Ascending aorta (tissue), 2 donors: ENCODE measurements at regions not wholly inside any gene's neighbourhood (a gene's known extent, or its start where the extent isn't known, plus 50 kb on each side); places are given as distances from the start of the nearest gene placed in this dataset.

Experiments
- DNase-seq, 2 donors: peaks; one replicate each; pipeline ENCODE4 v3.0.0-alpha.2; 2019; ENCODE audit warnings: low spot score in 2 of 2
- H3K27ac ChIP-seq, 2 donors: fragments of 200-600 bp; sonication (generic); one replicate each; pipeline ENCODE4 v1.5.1; 2016 to 2017; ENCODE audit warnings: mild to moderate bottlenecking in 1 of 2
- H3K27me3 ChIP-seq: fragments of 200-600 bp; sonication (generic); one replicate; pipeline ENCODE4 v1.5.1; 2017
- H3K36me3 ChIP-seq, 2 donors: fragments of 200-600 bp; sonication (generic); one replicate each; pipeline ENCODE4 v1.5.1; 2016
- H3K4me1 ChIP-seq, 2 donors: fragments of 200-600 bp; sonication (generic); one replicate each; pipeline ENCODE4 v1.5.1; 2016 to 2017; ENCODE audit warnings: mild to moderate bottlenecking in 1 of 2
- H3K4me3 ChIP-seq, 2 donors: fragments of 200-600 bp; sonication (generic); one replicate each; pipeline ENCODE4 v1.5.1; 2016 to 2017; ENCODE audit warnings: mild to moderate bottlenecking in 1 of 2
- H3K9me3 ChIP-seq, 2 donors: fragments of 200-600 bp; sonication (generic); one replicate each; pipeline ENCODE4 v1.5.1; 2016
- CTCF ChIP-seq, 3 experiments: fragments of 200-600 bp in 2 of 3; fragments of 450-650 bp in 1 of 3; sonication (generic) in 2 of 3; IDR thresholded peaks; one replicate each; pipeline ENCODE4 v1.5.1; 2016 to 2019; ENCODE audit warnings: antibody characterized with exemption in 3 of 3, mild to moderate bottlenecking in 1 of 3, moderate library complexity in 1 of 3
- intact Hi-C: fragments of 100-400 bp; cut with DNase I; formaldehyde crosslinking; loops from one replicate; pipeline ENCODE4 v1.15.1; 2023

- intact Hi-C loops: no loop called here
- Histone ChIP-seq H3K9me3 (no peaks in the 10 kb centered on the region), H3K36me3 (no peaks in the 10 kb centered on the region), H3K4me3 (no peak overlapping the region), H3K27me3 (no peaks in the 10 kb centered on the region), H3K27ac (no peak overlapping the region), H3K4me1 (no peaks in the 10 kb centered on the region)
- no peak for DNase-seq
- TF ChIP-seq CTCF (IDR thresholded peaks at IDR 0.05): no peak
Observed at GRCh38 chr4:128475597-128475996, 188.0 kb upstream of the PGRMC2 start.

GRCh38 chr4:128471576-128471975, 184.0 kb upstream of the PGRMC2 start:
- intact Hi-C loops: no loop called here
- Histone ChIP-seq H3K9me3 (no peaks in the 10 kb centered on the region), H3K4me1 (peaks cover 4 to 10% of the 10 kb centered on the region in 2 donors), H3K4me3 (no peak overlapping the region), H3K36me3 (no peaks in the 10 kb centered on the region), H3K27me3 (no peaks in the 10 kb centered on the region), H3K27ac (no peak overlapping the region)
- no peak for TF ChIP-seq CTCF (IDR thresholded peaks at IDR 0.05)
- no peak for DNase-seq

GRCh38 chr4:128470492-128471053, 183.0 kb upstream of the PGRMC2 start:
- no peaks in the 10 kb centered on the region for H3K36me3 ChIP-seq
- intact Hi-C loops: no loop called here

GRCh38 chr4:128468123-128468989, 180.7 kb upstream of the PGRMC2 start:
- no peak for TF ChIP-seq CTCF (IDR thresholded peaks at IDR 0.05)
- peak overlapping the region; percentile 64 to 72 for H3K27ac ChIP-seq
- no peaks in the 10 kb centered on the region for H3K27me3 ChIP-seq
- H3K4me1 ChIP-seq: peaks cover 4 to 10% of the 10 kb centered on the region in 2 donors
- peak overlapping the region; percentile 22 to 40 for H3K4me3 ChIP-seq
- H3K9me3 ChIP-seq: no peaks in the 10 kb centered on the region
- H3K36me3 ChIP-seq: no peaks in the 10 kb centered on the region
- intact Hi-C loops: loop anchor here (2.0 to 5.0 kb wide), 5 partner anchors 14 to 339 kb away; partner anchors contain the start of genes JADE1 and PGRMC2
- peak; percentile 33 to 85 for DNase-seq

More at GRCh38 chr4:128470492-128471053, 183.0 kb upstream of the PGRMC2 start:
- H3K27me3 ChIP-seq: no peaks in the 10 kb centered on the region
- H3K4me3 ChIP-seq: no peak overlapping the region
- peaks cover 4 to 10% of the 10 kb centered on the region in 2 donors for H3K4me1 ChIP-seq
- H3K9me3 ChIP-seq: no peaks in the 10 kb centered on the region
- H3K27ac ChIP-seq: no peak overlapping the region
- TF ChIP-seq CTCF (IDR thresholded peaks at IDR 0.05): no peak
- no peak for DNase-seq

- no peak overlapping the region for H3K27ac ChIP-seq
- intact Hi-C loops: loop anchor here (5.0 kb wide), 4 partner anchors 52 to 342 kb away; partner anchors contain the start of genes JADE1 and PGRMC2
- no peaks in the 10 kb centered on the region for H3K9me3 ChIP-seq
- no peak for DNase-seq
- peaks cover 4 to 13% of the 10 kb centered on the region in 2 donors for H3K4me1 ChIP-seq
- TF ChIP-seq CTCF (IDR thresholded peaks at IDR 0.05): no peak
- no peaks in the 10 kb centered on the region for H3K36me3 ChIP-seq
- no peaks in the 10 kb centered on the region for H3K27me3 ChIP-seq
- no peak overlapping the region for H3K4me3 ChIP-seq
Observed at GRCh38 chr4:128465523-128465922, 177.9 kb upstream of the PGRMC2 start.
